HFF-Myc (cell line): ENCODE measurements at regions not wholly inside any gene's neighbourhood (a gene's known extent, or its start where the extent isn't known, plus 50 kb on each side); places are given as distances from the start of the nearest gene placed in this dataset.

Experiments
- DNase-seq: peaks from one replicate; pipeline ENCODE4 v3.0.0-alpha.2; 2011; ENCODE audit warnings: low read depth; ENCODE audit errors: extremely low read depth
- H3K4me3 ChIP-seq: replicated peaks from 2 replicates; pipeline ENCODE4 v1.5.1; 2011; ENCODE audit warnings: low read depth, mild to moderate bottlenecking, control low read depth, low read length
- CTCF ChIP-seq: IDR thresholded peaks from 2 replicates; pipeline ENCODE4 v1.5.1; 2012; ENCODE audit warnings: mild to moderate bottlenecking, low read depth, low read length, control low read depth; ENCODE audit errors: missing control alignments

GRCh38 chr4:141576585-141577110 lies 59.7 kb upstream of the IL15 start:
- DNase-seq, result no peak
- no peak overlapping the region for H3K4me3 ChIP-seq
- TF ChIP-seq CTCF, result no peak

- no peak for TF ChIP-seq CTCF
- no peak for DNase-seq
- H3K4me3 ChIP-seq, result no peak overlapping the region
Measured at GRCh38 chr4:141578451-141578850, 57.9 kb upstream of the IL15 start.

- TF ChIP-seq CTCF, result no peak
- no peak for DNase-seq
Measured at GRCh38 chr4:141580523-141580922, 55.9 kb upstream of the IL15 start.

More at GRCh38 chr4:141580523-141580922, 55.9 kb upstream of the IL15 start:
- H3K4me3 ChIP-seq, result no peak overlapping the region
